Progenitor cell of endocrine pancreas (in vitro differentiated cells): ENCODE measurements at regions not wholly inside any gene's neighbourhood (a gene's known extent, or its start where the extent isn't known, plus 50 kb on each side); places are given as distances from the start of the nearest gene placed in this dataset.

Experiments
- DNase-seq: peaks from one replicate; pipeline ENCODE4 v3.0.0; 2021; ENCODE audit warnings: low spot score; ENCODE audit not compliant: unreplicated experiment
- H3K27ac Mint-ChIP-seq: 2 replicates; pipeline ENCODE4 v1.8.0; 2021; ENCODE audit warnings: mild to moderate bottlenecking, moderate library complexity, mixed read lengths
- H3K27me3 Mint-ChIP-seq: 2 replicates; pipeline ENCODE4 v1.8.0; 2021; ENCODE audit warnings: mixed read lengths
- H3K36me3 Mint-ChIP-seq: 2 replicates; pipeline ENCODE4 v1.8.0; 2022; ENCODE audit warnings: mixed read lengths; ENCODE audit not compliant: insufficient read depth
- H3K4me1 Mint-ChIP-seq: 2 replicates; pipeline ENCODE4 v1.8.0; 2021; ENCODE audit warnings: low read depth, mixed read lengths
- H3K4me3 Mint-ChIP-seq: 2 replicates; pipeline ENCODE4 v1.8.0; 2021; ENCODE audit warnings: low read depth, mild to moderate bottlenecking, moderate library complexity, mixed read lengths
- H3K9me3 Mint-ChIP-seq: 2 replicates; pipeline ENCODE4 v1.8.0; 2021; ENCODE audit warnings: low read depth, mixed read lengths
- TF ChIP-seq, protein P1 (sequence below): fragments of 200-600 bp; sonication (generic); IDR thresholded peaks from one replicate; pipeline ENCODE4 v1.5.0; 2021; ENCODE audit warnings: antibody characterized with exemption, mild to moderate bottlenecking; ENCODE audit not compliant: unreplicated experiment

DNA sequence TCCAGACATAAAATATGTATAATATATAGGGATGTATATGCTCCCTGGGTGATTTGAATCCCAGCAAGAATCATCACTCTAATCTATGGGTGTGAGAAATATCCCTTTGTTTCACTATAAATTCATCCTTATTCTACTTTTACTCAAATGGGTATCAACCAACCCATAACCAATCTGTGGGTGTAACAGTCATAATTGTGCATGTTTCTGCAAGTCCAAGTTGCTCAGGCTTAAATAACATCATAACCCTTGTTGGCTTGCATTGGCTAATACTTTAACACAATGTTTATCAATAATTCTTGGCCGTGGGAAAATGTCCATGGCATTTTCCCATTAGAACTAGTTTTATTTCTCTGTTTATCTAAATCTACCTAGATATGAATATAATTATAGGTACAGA, 530.5 kb upstream of the TLE4 start:
- Mint-ChIP-seq H3K27me3 (no peaks in the 10 kb centered on the region), H3K4me3 (no peak overlapping the region), H3K9me3 (no peaks in the 10 kb centered on the region), H3K36me3 (no peaks in the 10 kb centered on the region), H3K27ac (no peak overlapping the region), H3K4me1 (no peaks in the 10 kb centered on the region)
- no peak for DNase-seq
- TF ChIP-seq, protein P1, sequence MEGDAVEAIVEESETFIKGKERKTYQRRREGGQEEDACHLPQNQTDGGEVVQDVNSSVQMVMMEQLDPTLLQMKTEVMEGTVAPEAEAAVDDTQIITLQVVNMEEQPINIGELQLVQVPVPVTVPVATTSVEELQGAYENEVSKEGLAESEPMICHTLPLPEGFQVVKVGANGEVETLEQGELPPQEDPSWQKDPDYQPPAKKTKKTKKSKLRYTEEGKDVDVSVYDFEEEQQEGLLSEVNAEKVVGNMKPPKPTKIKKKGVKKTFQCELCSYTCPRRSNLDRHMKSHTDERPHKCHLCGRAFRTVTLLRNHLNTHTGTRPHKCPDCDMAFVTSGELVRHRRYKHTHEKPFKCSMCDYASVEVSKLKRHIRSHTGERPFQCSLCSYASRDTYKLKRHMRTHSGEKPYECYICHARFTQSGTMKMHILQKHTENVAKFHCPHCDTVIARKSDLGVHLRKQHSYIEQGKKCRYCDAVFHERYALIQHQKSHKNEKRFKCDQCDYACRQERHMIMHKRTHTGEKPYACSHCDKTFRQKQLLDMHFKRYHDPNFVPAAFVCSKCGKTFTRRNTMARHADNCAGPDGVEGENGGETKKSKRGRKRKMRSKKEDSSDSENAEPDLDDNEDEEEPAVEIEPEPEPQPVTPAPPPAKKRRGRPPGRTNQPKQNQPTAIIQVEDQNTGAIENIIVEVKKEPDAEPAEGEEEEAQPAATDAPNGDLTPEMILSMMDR = no peak

DNA sequence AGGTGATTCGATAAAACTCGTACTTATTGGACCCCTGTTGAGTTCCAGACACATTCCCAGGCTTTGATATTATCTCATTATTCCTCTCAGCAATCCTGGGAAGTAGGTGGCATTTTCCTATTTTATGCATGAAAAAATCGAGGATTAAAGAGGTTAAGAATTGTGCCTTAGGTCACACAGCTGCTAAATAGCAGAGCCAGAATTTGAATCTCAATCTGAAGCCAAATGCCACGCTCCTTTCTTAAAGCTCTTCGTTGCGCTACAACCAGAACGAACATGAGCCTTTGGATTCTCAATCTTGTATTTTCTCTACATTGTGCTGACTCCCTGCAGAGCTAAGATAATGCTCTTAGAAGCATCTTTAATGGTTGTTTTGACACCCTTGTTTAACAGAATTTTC, 527.8 kb upstream of the TLE4 start:
- Mint-ChIP-seq H3K4me1 (no peaks in the 10 kb centered on the region), H3K36me3 (no peaks in the 10 kb centered on the region), H3K4me3 (no peak overlapping the region), H3K27ac (no peak overlapping the region), H3K9me3 (no peaks in the 10 kb centered on the region), H3K27me3 (no peaks in the 10 kb centered on the region)
- TF ChIP-seq, protein P1 = no peak
- DNase-seq = no peak

DNA sequence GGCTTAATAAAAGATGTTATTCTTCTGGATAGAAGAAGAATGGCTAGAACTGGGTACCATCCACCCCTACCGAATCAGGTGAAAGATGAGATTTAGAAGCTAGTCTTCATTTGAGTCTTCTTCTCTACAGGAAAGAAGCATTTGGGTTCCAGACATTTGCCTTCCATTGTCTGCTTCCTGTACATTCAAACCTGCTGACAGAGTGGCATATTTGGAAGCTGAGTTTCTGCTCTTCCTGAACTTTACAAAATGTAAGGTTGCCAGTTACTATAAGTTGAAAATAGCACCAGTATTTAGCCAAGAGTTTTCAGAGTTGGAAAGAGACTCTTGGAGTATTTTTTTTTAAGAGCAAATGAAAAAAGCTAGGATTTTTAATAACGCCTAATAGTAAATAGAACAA, 525.4 kb upstream of the TLE4 start:
- Mint-ChIP-seq H3K4me1 (no peaks in the 10 kb centered on the region), H3K36me3 (no peaks in the 10 kb centered on the region), H3K27ac (no peak overlapping the region), H3K27me3 (no peaks in the 10 kb centered on the region), H3K4me3 (no peak overlapping the region), H3K9me3 (no peaks in the 10 kb centered on the region)
- TF ChIP-seq, protein P1 = no peak
- DNase-seq = no peak

DNA sequence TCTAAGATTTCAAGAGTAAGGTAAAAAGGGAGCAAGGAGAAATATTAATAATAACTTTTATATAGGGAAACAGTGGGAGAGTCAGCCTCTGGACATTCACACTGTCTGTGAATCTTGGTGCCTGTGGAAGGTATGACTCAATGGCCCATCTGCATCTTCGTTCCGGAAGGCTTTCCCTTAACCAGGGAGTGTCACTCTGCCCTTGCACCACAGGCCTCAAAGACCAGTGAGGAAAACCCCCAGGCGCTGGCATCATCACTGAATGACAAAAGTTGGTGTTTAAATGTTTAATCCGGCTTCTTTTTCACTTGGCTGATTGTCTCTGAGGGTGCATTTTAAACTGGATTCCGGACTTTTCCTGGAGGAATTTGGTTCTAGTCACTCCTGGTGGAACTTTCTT, 522.4 kb upstream of the TLE4 start:
- H3K36me3 Mint-ChIP-seq = no peaks in the 10 kb centered on the region
- no peak for DNase-seq
- no peaks in the 10 kb centered on the region for H3K4me1 Mint-ChIP-seq
- no peak overlapping the region for H3K27ac Mint-ChIP-seq
- H3K9me3 Mint-ChIP-seq = no peaks in the 10 kb centered on the region
- TF ChIP-seq, protein P1 = no peak
- H3K4me3 Mint-ChIP-seq = no peak overlapping the region
- no peaks in the 10 kb centered on the region for H3K27me3 Mint-ChIP-seq

DNA sequence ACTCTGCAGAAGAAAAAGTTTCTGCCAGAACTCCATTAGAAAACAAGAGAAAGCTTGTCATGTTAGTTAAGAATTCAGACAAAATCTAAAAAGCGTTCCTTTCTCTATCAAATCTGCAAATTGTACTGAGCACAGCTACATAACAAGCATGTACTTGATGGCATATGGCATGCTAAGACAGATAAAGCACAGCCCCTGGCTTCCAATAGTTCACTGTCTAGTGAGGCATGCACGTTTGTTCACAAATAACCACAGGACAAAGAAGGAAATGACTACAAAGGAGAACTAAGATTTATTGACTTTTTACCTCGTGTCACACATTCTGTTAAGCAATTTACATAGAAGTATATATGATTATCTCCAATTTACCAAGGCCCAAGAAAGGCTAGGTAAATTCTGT, 518.2 kb upstream of the TLE4 start:
- TF ChIP-seq, protein P1 = no peak
- H3K36me3 Mint-ChIP-seq = no peaks in the 10 kb centered on the region
- H3K9me3 Mint-ChIP-seq = no peaks in the 10 kb centered on the region
- no peaks in the 10 kb centered on the region for H3K4me1 Mint-ChIP-seq
- peaks cover 3% of the 10 kb centered on the region for H3K27me3 Mint-ChIP-seq
- H3K4me3 Mint-ChIP-seq = no peak overlapping the region
- no peak overlapping the region for H3K27ac Mint-ChIP-seq
- DNase-seq = no peak
